ENCODE measurements at regions not wholly inside any gene's neighbourhood (a gene's known extent, or its start where the extent isn't known, plus 50 kb on each side); places are given as distances from the start of the nearest gene placed in this dataset.
A peak's percentile ranks its signal among the peaks of the same experiment; 100 is the strongest.
"Not testable (repeated sequence)": the region's sequence is repeated elsewhere in the genome, so short reads cannot be mapped to it uniquely, and the experiment has no call there.

DNA sequence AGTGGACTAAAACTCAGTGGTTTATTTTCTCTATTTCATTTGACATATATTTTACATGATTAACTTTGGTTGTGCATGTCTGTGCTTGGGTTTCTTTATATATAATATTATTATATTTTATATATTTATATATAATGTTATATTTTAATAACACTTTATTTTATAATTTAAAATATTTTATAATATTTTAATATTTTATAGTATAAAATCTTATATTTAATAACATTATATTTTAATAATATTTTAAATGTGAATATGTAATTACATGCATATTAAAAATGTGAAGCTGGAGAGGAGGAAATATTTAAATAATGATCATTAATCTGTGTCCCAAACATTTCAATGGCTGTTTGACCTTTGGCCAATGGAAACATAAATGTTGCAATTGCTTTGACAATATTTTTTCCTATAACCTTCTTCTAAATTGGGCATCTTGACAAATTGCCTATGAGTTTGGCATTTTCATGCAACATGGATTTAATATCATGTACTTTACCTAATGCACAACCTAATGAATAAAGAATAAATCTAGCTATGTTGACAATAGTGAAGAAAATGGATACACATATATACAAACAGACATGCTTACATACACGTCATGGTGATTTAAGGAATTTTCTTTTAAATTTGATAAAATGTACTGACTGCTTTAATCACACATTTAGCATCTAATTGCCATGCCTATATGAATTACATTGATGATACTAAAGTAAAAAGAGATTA lies 607.1 kb downstream of the SLITRK6 start:
- no peak for DNase-seq

DNA sequence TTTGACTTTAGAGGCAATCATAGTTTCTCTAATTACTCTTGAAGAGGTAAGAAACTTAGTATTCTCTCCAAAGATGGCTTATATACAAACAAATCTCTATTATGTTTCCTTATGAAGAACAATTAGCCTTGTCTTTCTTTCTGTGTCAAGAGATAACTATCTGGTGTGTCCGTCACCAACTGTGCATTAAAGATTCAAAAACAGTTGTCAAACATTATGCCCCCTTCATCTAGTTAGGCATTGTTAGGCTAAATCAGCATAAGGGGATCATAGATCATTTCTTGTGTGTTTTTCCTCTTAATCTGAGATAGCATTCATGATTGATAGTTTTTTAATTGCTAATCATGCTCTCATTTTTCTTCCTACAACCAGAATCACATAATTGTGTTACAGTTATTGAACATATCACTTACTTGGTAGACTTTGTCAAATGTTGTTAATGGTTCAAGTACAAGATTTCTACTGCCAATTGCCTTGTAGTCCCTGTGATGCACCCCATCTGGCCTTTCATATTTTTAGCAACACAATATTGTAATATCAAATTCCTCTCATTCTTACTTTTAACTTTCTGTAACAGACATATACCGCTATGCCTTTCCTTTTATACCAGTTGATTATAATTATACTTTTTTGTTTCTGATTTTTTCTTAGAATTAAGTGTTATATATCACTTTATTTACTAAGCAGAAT lies 612.7 kb downstream of the SLITRK6 start:
- DNase-seq: peak; percentile 20

DNA sequence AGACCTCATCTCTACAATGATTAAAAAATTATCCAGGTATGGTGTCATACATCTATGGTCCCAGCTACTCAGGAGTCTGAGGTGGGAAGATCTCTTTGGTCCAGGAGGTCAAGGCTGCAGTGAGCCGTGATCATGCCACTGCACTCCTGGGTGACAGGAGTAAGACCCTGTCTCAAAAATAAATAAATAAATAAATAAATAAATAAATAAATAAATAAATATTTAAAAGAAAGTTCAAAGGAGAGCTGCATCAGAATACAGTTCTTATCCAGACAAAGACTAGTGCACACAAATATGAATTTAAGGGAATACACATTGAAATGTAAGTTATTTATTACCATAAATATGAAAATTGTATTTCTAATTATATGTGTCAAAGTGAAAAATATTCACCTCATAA lies 624.9 kb downstream of the SLITRK6 start:
- DNase-seq: no peak

DNA sequence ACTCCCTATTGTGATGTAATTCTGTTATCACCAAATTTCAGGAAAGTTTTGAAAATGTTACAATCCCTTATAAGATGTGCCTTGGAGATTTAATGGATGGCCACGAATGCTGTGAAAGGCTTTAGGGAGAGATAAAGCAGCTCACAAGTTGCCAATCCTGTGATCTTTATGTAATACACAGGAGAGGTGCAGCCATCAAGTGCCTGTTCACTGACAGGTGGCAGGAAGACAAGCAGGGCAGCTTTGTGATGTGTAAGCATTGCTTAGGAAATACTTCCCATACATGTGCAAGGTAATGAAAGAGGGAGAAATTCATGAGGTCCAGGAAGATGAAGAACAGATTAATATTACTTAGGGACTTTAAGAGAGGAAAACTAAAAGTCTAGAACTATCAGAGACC lies 628.8 kb downstream of the SLITRK6 start:
- peak; percentile 9 for DNase-seq

DNA sequence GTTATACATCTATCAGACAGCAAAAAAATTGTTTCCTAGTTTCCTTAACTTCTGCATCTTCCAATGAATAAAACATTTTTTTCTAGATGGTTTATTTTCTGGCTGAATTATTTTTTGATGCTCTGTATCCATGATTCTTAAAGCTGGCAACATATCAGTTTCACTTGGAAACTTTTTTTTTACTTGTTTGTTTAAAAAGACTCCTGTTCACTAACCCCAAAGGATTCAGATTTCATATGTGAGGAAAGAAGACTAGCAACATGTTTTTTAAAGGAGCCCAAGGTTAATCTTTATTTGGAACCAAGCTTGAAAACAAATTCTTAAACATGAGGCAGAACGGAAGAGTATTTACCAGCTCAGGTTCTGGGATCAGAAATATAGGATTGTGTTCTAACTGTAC lies 632.3 kb downstream of the SLITRK6 start:
- no peak for DNase-seq

DNA sequence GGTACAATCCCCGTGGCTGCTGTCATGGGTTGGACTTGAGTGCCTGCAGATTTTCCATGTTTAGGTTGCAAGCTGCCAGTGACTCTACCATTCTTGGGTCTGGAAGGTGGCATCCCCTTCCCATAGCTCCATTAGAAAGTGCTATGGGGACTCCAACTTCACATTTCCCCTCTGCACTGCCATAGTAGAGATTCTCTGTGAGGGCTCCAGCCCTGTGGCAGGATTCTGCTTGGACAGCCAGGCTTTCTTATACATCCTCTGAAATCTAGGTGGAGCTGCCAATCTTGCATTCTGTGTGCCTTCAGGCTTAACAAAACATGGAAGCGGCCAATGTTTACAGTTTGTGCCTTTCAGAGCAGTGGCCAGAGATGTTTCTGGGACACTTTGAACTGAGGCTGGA lies 636.2 kb downstream of the SLITRK6 start:
- no peak for DNase-seq

DNA sequence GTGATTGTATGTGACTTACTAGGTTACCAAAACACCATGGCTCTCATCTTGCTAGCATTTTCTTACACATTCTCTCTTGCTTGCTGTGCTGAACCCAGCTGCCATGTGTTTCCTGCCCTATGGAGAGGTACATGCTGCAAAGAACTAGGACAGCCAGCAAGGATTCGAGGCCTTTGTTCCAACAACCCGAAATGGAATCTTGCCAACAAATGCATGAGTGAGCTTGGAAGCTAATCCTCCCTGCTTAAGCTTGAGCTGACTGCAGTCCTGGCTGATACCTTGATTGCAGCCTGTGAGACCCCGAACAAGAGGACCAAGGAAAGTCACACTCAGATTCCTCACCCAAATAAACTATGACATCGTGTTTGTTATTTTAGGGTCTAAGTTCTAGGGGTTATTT lies 651.2 kb downstream of the SLITRK6 start:
- DNase-seq: peak; percentile 82

DNA sequence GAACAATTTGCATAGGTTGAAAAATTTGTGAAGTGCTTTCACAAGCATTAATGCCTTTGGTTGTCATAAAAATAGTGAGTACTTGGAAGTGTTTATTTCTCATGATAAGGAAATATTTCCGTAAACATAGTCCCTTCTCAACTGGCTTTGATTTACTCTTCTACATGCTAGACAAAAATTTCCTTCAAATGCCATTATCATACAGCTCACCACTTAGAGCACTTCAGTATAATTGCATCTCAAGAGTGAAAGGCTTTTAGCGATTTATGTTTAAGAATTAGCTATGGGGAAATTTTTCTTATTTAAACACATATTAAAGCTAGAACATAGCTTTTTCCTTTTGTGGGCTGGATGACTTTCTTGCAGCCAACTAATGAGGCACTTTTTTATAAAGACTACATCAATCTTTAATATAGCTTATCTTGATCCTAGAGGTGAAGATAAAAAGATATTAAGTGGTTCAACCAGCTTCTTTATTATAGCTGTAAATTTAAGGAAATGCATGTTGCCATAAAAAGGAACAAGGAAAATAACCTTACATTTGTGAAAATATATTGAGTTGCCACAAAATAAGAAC lies 656.8 kb downstream of the SLITRK6 start:
- no peak for DNase-seq

DNA sequence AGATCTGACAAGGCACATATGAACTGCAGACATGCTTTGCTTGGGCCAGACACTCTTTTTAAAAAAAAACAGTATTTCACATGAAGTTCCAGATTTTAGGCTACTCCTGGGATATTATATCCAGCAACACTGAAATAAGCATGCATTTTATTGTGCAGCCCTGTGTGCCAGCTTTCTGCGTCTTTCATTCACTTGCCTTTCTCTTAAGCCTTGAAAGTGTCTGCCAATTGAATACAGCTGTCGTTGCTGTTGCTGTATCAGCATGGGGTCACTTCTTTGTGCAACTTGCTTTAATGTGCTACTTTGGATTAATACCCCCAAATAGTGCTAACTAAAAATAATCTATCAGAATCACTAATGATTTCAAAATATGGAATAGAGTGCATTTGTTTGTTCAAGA lies 657.8 kb downstream of the SLITRK6 start:
- DNase-seq: no peak

DNA sequence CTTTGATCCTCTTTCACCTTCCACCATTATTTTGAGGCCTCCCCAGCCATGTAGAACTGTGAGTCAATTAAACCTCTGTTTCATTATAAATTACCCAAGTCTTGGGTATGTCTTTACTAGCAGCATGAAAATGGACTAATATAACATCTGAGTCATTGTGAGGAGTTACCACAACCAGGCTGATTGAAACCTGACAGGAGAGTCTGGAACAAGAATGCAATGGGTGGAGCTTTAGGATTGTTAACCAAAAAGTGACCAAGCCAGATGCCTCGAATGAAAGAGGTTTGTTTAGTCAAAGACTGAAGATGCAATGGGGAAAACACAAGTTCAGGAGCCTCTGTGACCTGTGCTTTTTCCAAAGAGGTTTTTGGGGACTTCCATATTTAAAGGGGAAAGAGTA lies 659.0 kb downstream of the SLITRK6 start:
- DNase-seq: no peak

DNA sequence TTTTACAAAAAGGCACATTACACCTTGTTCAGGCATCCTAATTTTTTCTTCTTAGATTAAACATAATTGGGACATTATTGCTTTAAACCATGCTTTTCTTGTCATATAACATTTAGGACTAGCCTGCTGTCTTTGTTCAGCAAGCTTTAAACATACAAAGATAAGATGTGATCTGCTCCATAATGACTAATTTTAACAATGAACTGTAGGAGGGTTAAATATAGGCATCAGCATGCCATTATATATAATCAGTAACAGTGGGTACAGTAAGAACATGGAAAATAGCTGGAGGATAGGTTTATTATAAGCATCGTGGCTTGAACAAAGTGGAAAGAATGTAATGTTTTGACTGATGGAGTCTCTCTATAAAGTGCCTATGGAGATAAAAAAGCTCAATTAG lies 661.7 kb downstream of the SLITRK6 start:
- peak; percentile 4 for DNase-seq

DNA sequence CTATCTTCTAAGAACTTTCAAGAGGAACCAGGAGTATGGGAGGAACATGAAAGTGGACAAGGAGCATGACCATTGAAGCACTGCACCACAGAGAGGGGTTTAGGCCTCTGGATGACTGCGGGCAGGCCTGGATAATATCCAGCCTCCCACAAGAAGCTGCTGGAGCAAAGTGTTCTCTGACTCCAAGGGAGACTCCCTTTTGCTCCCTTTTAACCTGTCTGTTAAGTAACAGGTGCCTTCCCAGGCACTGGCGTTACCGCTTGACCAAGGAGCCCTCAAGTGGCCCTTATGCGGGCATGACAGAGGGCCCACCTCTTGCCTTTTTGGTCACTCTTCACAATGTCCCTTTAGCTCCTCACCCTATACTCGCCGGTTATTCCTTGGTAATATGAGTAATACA lies 666.2 kb downstream of the SLITRK6 start:
- no peak for DNase-seq

DNA sequence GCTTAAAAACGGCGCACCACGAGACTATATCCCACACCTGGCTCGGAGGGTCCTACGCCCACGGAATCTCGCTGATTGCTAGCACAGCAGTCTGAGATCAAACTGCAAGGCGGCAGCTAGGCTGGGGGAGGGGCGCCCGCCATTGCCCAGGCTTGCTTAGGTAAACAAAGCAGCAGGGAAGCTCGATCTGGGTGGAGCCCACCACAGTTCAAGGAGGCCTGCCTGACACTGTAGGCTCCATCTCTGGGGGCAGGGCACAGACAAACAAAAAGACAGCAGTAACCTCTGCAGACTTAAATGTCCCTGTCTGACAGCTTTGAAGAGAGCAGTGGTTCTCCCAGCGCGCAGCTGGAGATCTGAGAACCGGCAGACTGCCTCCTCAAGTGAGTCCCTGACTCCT lies 675.7 kb downstream of the SLITRK6 start:
- DNase-seq: not testable (repeated sequence)

DNA sequence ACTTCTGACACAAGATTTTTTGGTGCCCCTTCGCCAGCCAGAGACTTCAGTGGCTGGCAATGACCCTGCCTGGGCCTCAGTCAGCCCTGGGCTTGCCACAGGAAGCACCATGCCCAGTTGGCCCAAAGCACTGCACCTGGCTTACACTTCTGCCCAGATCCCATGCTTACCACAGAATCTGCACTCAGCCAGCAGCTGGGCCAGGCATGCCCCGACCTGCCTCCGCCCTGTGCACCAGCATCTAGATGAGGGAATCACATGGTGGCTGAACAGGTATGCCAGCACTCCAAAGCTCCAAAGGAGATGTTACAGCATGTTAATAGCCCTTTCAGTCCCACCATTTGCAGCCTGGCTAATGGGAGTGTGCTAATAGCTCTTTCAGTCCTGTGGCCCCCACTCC lies 690.9 kb downstream of the SLITRK6 start:
- DNase-seq: peak; percentile 13

DNA sequence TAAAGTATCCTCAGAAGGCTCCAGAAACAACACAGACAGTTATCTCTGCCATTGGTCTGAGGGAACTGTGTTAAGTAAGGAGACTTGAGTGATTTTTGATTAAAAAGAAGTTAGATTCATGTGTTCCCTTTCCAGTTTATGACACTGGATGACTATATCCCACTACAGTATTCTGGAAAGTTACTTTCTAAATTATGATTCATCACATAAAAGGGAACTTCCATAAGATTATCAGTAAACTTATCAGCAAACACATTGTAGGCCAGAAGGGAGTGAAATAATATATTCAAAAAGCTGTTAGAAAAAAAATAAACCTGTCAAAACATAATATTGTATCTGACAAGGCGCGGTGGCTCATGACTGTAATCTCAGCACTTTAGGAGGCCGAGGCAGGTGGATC lies 700.0 kb downstream of the SLITRK6 start:
- DNase-seq: no peak

DNA sequence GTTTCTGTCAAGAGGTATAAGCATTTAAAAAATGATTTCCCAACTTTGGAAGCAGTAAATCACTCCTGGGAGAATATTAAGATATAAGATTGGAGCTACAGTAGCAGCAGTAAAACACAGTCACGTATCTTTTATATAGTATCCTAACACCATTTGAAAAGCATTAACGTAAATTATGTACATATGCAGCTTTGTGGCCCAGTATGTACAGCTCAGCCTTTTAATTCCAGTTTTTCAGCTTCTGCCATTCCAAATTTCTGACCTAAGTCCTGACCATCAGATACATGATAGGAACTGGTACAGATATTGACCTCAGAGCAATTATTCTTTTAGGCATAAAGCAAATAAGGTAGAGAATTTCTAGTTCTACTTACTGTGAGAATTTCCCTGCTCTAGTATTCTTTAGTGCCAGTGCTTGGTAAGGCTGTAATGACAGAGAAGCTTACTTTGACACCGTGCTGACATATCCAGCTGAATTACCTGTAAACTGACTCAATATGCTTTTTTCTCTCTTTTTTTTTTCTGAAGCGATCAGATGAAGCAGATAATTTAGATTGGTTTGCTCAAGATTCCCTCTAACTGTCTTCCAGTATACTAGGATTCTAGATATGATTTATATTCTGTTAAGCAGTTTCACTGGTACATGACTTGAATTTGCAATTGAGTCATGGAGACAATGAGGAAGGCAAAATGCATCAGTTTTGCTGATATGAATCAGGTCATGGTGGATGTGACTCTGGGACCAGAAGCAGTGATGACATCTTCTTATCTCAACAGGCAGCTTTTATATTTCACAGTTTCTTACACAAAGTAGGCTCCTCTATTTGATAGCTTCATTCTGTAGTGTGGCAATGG lies 703.6 kb downstream of the SLITRK6 start:
- DNase-seq: no peak

DNA sequence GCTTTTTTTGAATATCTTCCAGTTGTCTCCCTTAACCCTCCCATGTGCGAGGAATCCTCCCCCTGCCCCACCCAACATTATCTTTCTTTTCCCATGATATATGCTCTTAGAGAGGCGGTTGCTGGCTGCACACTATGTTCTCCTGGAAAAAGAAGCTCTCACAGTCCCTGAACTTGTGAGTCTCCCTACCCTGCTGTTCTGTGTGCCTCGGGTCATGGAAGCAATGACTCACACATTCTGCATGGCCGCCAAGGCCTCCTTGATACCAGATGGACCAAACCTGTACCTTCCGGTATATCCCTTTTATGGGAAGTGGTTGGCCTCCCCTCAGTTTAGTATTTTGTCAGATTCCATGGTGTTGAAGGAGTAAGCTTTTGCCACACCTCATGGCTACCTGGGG lies 705.4 kb downstream of the SLITRK6 start:
- DNase-seq: peak; percentile 2

DNA sequence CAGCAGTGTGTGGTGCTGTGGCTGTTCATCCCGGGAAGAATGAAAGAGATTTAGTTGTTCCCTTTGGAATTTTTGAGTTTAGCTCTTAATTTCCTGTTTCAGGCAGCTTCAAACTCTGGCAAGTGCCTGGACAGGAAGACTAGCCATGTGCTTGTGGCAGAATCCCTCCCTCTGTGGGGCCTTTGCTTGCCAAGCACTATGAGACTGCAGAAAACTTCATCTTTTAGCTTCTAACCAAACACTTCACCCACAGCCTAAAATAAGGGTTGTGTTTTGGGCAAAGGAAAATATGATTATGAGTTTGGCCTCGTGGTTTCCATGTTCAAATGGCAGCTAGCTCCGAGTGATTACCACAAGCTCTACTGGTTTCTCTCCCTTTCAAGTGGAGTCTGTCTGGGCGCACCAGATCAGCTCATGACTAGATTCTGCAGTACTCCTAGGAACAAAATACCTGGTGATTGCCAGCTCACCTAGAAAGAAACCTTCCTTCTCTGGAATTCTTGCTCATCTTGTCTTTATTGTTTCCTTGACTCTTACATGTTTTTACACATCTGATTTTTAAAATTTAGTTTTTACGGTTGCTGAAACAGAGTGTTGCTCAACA lies 707.5 kb downstream of the SLITRK6 start:
- no peak for DNase-seq

DNA sequence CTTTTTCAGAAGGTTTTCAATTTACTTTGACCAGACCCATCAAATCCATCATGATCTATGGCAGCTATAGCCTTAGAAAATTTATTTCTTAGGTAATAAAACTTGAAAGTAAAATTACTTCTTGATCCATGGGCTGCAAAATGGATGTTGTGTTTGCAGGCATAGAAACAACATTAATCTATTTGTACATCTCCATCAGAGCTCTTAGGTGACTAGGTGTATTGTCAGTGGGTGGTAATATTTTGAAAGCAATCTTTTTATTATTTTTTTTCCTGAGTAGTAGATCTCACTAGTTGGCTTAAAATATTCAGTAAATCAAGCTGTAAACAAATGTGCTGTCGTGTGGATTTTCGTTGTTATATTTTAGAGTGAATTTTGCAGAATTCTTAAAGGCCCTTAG lies 710.0 kb downstream of the SLITRK6 start:
- no peak for DNase-seq

DNA sequence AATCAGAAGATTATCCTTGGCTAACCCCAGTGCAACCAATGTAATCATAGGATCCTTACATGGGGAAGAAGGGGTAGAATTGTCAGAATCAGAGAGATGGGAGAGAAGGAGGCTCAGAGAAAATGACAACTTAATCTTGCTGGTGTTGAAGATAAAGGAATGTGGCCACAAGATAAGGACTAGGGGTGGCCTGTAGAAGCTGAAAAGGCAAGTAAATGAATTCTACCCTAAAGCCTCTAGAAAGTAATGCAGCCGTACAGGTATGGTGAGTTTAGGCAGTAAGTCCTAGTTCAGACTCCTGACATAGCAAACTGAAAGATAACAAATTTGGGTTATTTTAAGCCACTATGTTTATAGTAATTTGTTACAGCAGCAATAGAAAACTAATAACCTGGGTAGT lies 718.5 kb downstream of the SLITRK6 start:
- DNase-seq: no peak

DNA sequence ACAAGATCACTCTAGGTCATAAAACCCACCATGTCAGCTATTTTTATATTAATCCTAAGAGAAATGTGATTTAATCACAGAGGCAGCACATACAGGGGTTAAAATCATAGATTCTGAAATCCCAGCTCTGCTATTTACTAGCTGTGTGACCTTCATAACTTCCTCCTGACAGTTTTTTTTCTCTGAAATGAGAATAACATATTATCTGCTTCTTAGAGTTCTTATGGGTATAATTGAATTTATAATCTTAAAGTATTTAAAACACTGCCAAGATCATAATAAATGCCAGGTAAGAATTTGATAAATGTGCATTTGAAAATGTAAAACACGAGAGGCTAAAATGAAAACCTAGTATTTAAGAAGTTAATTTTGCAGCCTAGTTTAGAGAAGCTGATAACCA lies 722.9 kb downstream of the SLITRK6 start:
- DNase-seq: no peak

DNA sequence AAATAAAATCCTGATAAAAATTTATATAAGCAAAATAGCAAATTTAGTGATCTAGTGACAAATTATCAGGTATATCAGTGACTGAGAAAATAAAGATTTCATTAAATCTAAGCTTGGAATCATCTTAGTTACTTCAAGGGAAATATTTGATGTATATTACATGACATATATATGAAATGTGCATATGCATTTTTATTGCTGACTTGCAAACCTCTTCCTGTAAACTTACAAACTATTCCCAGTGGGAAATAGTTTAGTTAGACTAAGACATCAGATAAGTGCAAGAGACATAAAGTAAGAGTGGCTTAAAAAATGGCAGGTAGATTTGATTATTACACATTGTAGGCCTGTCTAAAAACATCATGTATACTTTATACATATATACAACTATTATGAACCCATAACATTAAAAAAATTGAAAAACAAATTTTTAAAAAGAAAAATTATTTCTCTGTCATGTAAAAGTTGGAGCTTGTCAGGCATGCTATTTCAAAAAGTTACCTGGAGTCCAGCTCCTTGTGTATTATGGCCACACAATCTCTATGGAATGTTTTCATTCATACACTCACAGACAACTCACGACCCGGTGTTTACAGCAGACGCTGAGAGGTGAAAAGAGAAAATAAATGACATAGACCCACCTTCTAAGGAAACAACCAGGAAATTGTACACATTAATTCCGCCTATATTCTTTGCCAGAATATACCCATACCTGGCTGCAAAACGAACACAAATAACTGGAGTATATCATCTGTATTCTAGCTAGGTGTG lies 724.5 kb downstream of the SLITRK6 start:
- DNase-seq: no peak
